ENCODE measurements at regions not wholly inside any gene's neighbourhood (a gene's known extent, or its start where the extent isn't known, plus 50 kb on each side); places are given as distances from the start of the nearest gene placed in this dataset.
"Not testable (repeated sequence)": the region's sequence is repeated elsewhere in the genome, so short reads cannot be mapped to it uniquely, and the experiment has no call there.

DNA sequence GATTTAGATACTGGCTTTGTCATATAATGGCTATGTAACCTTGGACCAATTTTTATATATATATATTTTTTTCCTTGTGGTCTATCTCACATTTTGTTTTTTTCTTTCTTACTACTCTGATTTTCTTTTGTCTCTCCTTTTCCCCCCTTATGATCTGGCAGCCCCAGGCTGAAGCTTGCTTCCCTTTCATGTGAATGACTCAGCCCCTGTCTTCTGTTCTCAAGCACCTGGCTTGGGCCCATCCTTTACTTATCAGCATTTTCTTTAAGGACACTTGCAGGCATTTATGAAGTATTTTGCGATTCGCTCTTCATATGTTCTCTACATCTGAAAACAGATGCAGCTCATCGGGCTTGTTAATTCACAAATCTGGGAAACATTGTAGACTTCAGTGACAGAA lies 163.6 kb downstream of the SPRY2 start:
- DNase-seq (ENCODE audit: low read depth in 2 of 2): no peak

DNA sequence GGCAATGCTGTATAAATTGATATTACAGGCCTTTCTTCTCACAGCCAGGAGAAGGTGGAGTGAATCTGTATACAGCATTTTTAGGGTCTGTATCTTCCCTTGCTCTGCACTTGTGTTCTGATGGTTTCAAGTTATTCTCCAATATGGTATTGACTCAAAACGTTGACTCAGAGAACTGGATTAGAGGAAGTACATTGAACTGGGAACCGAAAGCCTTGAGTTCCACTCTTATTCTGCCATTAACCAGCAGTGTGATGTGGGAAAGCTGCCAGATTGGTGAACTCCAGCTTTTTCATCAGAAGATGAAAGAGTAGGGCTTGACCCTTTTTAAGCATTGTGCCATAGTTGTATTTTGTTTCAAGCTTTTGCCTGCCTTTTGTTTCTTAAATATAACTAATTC lies 167.7 kb downstream of the SPRY2 start:
- DNase-seq (ENCODE audit: low read depth in 2 of 2): no peak

DNA sequence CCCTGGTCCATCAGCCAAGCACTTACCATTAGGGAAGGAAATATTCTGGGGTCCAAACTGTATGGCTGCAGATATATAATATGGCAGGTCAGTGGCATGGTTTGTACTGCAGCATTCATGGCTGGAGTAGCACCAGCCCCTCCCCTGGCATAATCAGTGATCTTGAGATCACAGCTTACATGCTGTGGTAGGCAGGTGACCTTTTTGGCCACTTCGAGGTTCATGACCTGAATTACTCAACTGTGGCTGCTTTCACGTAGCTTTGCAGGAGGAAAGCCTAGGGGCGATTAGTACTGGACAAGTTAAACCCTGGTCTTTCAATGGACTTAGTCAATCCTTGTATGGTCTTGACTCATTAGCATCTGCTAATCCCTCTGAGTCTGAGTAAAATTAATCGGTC lies 169.8 kb downstream of the SPRY2 start:
- no peak for DNase-seq (ENCODE audit: low read depth in 2 of 2)

DNA sequence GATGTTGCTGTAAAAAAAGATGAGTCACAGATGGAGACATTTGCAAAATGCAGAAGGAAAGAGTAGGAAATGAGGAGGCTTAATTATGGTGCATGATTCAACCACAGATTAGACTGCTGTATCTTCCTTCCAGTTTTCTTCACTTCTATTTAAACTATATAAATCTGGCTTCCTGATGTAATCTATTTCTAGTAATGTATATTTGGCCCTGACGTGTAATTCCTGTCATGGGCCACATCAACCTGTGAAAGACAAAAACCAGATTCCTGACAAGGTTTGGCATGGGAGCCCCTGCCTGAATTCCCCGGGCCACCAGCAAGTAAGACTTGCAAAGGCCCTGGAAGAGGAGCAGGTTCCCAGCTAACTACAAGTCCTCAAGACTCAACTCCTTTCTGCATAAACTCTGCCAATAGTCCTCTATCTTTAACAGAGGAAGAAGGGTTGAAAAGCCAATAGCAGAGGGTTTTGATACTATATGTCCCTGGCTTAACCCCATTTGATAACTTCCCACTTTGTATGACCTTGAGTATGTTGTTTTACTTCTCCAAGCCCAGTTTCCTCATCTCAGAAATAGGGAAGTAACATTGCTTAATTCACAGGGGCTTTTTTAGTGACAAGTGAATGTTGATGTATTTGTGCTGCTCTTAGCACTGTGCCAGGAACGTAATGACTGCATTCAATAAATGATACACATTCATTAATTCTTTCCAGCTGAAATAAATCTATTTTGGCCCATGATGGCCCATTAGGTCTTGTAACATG lies 172.7 kb downstream of the SPRY2 start:
- DNase-seq (ENCODE audit: low read depth in 2 of 2): no peak

DNA sequence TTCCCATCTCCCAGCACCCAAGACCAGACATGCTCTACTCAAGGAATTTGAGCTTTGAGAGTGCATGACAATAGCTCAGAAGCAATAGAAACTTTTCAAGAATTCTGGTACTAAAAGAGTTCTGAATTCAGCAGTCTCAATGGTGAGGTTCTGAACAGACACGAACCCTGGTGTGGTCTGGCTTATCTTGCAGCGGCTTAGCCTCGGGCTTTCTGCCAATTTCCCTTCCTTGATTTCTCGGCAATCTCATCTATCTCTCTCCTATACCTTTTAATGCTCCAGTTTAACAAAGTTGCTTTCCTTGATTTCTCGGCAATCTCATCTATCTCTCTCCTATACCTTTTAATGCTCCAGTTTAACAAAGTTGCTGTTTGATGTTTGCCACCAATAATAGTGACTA lies 174.6 kb downstream of the SPRY2 start:
- no peak for DNase-seq (ENCODE audit: low read depth in 2 of 2)

DNA sequence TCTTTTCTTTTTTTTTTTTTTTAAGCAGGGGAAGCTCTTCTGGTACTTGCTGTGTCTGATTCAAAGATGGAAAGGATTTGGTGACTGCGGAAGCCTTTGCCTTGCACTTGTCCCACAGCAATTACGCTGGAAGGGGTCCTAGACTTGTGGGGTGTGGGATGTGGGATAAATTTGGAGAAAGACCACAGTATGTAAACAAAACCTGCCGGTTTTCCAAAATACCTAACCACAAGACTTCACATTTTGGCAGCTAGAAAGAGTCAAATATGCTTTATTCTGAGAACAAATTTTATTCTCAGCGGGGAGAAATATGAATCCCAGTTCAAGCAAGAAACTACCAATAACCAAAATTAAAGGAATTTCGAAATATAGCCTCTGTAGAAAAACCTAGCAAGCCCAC lies 176.5 kb downstream of the SPRY2 start:
- DNase-seq (ENCODE audit: low read depth in 2 of 2): no peak

DNA sequence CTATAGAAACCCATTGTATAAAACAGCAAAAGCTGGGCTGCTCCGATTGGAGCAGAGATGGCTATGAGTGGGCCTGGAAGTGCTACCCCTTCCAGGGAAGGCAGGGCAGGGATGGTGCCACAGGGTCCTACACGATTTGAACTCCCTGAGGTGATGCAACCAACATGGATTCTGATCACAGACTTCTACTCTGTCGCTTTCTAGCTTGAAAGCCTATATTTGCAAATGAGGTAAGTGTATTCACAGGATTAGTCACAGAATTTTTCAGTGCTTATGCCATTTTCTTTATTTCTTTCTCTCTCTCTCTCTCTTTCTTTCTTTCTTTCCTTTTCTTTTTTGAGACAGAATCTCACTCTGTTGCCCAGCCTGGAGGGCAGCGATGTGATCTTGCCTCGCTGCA lies 179.0 kb downstream of the SPRY2 start:
- DNase-seq (ENCODE audit: low read depth in 2 of 2): no peak

DNA sequence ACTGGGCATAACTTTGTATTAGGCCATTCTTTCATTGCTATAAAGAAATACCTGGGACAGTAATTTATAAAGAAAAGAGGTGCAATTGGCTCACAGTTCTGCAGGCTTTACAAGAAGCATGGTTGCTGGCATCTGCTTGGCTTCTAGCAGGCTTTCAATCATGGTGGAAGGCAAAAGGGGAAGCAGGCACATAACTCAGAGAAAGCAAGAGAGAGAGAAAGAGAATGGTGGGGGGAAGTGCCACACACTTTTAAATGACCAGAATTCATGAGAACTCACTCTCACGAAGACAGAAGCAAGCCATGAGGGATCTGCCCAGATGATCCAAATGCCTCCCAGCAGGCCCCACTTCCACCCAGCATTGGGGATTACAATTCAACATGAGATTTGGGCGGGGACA lies 179.7 kb downstream of the SPRY2 start:
- DNase-seq (ENCODE audit: low read depth in 2 of 2): no peak

DNA sequence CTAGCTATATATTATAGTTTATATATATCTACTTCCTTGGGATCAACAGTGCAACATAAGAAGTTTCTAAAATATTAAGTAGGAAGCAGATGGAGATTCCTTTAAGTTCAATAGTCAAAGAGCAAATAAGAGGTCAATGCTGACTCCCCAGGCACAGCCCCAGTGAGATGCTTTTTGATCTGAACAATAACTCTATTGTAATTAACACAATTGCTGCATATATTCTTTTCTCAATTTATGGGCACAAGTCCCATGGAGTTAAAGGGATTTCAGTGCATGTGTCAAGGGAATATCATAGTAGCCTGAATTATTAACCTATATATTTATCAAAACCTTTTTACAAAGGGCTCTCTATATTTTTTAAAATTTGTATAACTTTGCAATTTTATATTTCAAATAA lies 180.8 kb downstream of the SPRY2 start:
- DNase-seq (ENCODE audit: low read depth in 2 of 2): no peak

DNA sequence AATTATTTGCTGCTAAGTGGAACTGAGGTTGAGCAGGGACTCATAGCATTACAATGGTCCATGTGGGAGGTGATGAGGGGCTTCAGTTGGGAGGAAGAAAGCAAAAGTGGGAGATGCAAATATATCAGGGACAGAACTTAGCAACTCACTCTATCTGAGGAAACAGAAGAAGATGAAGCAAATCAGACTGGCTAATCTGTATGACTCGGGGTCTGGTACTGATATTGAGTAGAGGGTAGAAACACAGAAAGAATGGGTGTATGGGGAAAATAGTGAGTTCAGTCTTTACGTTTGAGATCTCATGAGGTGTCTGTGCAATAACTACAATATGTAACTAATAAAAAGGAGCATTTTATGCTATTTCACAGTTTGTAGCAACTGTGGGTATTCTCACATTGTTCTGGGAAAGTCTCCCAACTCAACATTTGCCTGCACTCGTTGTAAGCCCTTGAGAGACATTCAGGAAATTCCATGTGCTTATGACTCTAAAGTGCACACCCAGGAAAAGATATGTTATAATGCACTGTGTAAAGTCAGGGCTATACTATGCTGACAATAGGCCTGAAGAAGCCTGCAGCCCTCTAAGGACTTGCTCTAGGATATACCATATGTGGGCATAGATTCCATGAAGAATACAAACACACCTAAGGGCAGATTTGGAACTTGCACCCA lies 183.5 kb downstream of the SPRY2 start:
- DNase-seq (ENCODE audit: low read depth in 2 of 2): no peak

DNA sequence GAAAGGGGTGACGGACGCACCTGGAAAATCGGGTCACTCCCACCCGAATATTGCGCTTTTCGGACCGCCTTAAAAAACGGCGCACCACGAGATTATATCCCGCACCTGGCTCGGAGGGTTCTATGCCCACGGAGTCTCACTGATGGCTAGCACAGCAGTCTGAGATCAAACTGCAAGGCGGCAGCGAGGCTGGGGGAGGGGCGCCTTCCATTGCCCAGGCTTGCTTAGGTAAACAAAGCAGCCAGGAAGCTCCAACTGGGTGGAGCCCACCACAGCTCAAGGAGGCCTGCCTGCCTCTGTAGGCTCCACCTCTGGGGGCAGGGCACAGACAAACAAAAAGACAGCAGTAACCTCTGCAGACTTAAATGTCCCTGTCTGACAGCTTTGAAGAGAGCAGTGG lies 188.8 kb downstream of the SPRY2 start:
- not testable (repeated sequence) for DNase-seq (ENCODE audit: low read depth in 2 of 2)

DNA sequence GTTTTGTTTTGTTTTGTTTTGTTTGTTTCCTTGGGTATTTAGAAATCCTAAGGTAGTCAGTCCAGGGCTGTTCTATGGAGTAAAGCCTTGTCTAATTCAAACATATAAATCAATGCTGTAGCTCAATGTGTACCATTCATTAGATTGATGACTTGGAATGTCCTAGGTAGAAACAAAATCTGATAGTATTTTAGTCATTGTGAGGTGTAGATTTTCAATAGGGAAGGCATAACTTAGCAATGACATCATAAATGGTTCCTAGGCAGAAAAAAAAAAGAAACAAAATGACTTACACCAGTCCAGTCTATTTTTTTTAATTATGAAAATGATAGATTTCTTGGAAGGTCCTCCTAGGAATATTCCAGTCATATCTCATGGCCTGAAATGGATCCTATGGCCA lies 189.9 kb downstream of the SPRY2 start:
- DNase-seq (ENCODE audit: low read depth in 2 of 2): no peak

DNA sequence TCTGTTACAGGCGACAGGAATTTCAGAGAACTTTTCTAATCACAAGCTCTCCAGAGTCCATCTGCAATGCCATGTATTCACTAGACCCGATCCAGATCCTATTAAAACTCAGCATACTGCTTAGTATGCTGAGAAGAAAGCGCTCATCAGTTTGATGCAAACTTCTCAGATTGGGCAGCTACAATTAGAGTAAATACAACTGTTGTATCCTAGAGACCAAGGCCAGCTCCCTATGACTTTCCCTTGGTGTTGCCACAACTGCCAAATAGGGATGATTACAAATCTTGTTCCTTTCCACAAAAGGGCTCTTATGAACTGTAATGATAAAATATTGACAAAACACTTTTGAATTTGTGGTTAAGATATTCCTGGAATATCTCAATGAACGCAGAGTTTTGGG lies 191.2 kb downstream of the SPRY2 start:
- DNase-seq (ENCODE audit: low read depth in 2 of 2): no peak

DNA sequence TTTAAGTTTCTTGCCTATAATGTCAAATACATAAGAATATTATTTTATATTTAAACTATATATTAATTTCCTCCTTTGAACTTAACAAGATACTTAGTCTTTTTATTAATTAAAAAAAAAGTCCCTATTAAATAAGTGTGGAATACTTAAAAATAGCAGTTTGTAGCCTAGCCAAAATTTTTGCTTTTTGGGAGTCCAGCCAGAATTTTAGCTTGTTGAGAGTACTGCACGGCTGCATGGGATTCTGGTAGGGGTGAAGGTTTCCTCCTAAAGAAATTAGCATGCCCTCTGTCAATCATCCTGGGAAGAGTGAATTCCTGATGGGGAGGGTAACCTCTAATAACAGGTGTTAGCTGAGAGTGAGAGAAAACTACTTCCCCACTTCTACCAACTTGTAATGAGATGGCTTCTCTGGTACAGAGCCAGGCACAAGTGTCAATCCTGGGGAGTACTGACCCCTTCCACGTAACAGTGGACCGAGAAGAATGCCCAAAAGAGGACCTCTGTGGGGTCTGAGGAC lies 195.7 kb downstream of the SPRY2 start:
- no peak for DNase-seq (ENCODE audit: low read depth in 2 of 2)

DNA sequence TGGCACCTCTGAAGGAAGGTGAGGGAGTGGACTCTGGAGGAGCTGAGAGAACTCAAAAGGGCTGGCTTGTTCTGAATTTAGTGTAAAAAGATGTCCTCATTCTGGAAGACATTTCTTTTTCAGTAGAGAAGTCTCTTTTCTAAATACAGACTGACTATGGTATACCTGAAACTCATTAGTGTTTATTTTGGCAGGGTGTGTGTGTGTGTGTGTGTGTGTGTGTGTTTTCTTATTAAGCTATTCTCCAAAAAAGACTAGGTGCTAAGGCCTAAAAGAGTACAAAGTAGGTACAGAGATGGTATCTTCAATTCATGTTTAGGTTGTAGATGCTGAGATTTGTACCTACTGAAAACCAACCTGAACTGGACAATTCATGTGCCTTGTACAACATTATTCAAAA lies 196.4 kb downstream of the SPRY2 start:
- DNase-seq (ENCODE audit: low read depth in 2 of 2): no peak

DNA sequence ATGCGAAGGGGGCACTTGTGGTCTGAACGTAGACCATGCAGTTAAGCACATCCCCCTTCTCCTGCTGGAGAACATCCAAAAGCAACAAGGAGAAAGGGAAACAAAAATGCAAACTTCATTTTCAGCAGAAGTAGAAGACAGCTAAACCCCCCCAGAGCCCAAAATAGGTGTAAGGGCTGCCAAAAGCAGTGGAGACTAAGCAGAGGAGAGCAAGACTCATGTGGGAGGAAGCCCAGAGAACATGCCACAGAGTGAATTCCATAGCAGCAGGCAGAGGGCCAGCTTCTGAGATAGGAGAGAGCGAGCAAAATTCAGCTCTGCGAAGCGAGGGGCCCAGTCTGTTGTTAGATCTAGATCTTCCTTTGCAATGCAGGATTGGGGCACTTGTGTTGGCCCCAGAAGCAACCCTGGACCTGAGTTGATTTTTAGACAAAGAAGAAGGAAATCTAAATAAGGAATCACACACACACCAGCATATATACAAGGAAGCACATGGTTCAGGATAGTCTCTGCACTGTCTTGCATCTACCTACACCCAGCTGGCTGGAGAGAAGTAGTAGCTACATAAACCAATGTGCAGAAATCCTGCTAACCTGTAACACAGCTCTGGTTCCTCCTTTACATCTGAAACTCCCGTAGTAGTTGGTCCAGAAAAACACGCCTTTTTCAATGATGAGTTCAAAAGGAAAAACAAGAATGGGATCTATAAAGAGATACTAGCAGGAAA lies 199.6 kb downstream of the SPRY2 start:
- no peak for DNase-seq (ENCODE audit: low read depth in 2 of 2)

DNA sequence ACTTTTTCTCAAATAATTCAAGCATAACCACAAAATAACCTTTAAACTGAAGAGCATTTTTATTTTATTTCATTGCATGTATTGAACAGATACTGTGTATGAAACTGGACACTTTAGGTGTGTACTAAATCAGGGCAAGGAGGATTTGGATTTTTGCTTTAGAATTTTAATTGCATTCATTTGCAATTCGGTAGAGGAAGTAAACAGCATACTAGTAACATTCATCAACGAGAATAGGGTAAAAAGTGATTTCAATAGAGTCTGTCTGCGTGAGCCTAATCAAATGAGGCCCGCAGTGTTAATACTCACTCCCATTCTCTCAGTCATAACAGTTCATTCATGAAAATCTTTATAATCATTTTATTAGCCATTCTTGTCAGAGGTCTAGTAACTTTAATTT lies 200.2 kb downstream of the SPRY2 start:
- no peak for DNase-seq (ENCODE audit: low read depth in 2 of 2)

DNA sequence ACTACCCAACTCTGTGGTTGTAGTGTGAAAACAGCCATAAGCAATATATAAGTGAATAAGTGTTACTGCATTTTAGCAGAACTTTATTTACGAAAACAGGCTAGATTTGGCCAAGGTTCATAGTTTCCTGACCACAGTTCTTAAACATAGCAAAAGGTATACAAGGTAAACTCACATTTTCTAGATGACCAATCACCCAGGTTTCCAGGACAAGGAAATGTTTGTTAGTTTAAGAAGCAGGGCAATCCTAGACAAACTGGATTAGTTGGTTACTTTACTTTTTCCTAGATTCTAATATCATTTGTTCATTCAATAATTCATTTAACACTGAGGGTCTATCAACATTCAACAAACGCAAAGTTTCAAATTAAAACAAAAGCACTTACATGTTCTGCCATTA lies 201.7 kb downstream of the SPRY2 start:
- no peak for DNase-seq (ENCODE audit: low read depth in 2 of 2)

DNA sequence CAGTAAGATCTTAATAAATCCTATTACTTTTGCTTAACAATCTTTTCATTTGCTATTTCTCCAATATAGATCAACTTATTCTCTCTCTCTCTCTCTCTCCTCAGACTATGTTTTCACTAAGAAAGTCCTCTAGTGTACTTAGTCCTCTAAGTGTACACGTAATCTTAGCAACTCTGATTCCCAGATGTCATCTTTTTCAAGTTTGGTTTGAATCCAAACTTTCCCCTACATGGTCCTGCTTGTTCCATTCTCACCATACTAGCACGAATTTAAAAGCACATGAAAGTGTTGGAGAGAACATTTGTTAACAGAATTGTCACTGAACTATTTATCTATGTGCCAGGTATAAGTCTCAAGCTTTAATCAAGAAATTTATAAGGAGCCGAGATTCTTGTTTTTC lies 202.9 kb downstream of the SPRY2 start:
- no peak for DNase-seq (ENCODE audit: low read depth in 2 of 2)

DNA sequence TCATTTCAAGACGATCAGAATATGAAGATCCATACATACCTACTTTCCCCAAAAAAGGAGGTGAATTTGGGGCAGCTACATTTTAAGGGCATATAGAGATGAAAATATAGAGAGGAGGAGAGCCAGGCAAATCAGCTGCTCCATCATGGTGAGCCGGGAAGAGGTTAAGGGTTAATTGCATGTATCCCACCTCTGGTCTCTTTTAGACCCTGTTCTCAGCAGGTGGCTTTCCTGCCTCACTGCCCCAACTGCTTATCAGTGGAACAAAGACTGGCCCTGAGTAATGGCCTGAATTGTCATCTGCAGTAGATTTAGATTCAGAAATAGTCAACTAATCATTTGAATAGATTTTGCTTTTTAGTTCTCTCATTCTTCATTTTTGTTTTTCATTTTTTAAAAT lies 206.6 kb downstream of the SPRY2 start:
- no peak for DNase-seq (ENCODE audit: low read depth in 2 of 2)

DNA sequence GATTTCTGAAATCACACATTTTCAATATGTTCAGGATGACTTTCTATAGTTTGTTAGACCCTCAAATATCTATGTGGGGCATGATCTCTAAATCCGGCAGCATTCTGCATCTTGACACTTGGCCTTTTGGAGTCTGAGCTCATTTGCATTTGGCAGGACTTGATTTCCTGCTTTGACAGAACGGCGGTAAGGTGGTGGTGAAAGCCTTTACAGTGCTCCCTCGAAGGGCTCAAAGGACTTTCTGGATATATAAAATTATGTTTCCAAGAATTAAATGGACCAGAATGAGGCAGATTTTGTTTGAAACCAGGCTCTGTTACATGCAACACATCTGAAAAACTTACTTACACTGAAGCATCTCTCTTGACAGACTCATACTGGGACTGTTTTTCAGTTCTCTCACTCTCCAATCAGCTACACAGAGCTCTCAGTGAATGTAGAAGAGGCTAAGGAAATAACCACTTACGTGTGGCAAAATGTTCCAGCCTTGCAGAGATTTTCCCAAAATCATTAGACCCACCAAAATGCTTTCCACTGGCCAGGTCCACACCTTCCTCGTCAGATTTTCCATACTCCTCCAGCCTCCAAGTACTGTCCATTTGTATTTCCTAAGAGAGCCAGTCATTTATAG lies 207.2 kb downstream of the SPRY2 start:
- no peak for DNase-seq (ENCODE audit: low read depth in 2 of 2)
